ENCODE measurements at regions not wholly inside any gene's neighbourhood (a gene's known extent, or its start where the extent isn't known, plus 50 kb on each side); places are given as distances from the start of the nearest gene placed in this dataset.
A peak's percentile ranks its signal among the peaks of the same experiment; 100 is the strongest.

DNA sequence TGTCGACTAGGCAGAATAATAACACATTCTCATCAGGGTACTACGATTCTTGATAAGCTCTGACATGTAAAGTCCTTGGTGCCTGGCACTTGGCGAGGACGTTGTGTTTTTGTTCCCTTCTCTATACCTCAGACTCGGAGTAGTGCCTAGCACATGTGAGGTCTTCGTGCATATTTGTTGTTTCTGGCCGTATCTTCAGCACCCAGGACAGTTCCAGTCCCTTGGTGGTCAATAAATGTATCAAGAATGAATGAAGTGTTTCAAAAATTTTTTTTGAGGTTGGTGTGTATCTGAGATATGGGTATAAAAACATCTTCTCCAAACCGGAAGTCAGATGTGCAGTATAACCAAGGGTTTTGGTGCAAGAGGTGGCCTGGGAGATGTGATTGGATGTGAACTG lies 198.2 kb downstream of the AACS start:
- H3K4me3 Mint-ChIP-seq (ENCODE audit: unreplicated experiment) = no peak overlapping the region
- no TSS peak for BruUV-seq (replicated peaks)
- no peaks in the 10 kb centered on the region for H3K36me3 Mint-ChIP-seq (ENCODE audit: insufficient read depth, unreplicated experiment)
- DNase-seq (ENCODE audit: unreplicated experiment) = peak; percentile 8
- peaks cover 5% of the 10 kb centered on the region for H3K4me1 Mint-ChIP-seq (ENCODE audit: insufficient read depth, unreplicated experiment)
- no peak for TF ChIP-seq CTCF (IDR thresholded peaks at IDR 0.05; ENCODE audit: unreplicated experiment)
- H3K27ac Mint-ChIP-seq (ENCODE audit: low read depth, unreplicated experiment) = no peak overlapping the region
- intact Hi-C loops (cut with micrococcal nuclease) = no loop called here
- no peaks in the 10 kb centered on the region for H3K9me3 Mint-ChIP-seq (ENCODE audit: unreplicated experiment)
- ChIA-PET CTCF (interaction anchor here (0.8 kb wide), 1 partner anchor 62 kb away, joined by 3 read pairs; no protein-coding TSS in a partner anchor), POLR2A (no interaction called here)
- H3K27me3 Mint-ChIP-seq (ENCODE audit: insufficient read depth, unreplicated experiment) = peaks cover 32% of the 10 kb centered on the region

DNA sequence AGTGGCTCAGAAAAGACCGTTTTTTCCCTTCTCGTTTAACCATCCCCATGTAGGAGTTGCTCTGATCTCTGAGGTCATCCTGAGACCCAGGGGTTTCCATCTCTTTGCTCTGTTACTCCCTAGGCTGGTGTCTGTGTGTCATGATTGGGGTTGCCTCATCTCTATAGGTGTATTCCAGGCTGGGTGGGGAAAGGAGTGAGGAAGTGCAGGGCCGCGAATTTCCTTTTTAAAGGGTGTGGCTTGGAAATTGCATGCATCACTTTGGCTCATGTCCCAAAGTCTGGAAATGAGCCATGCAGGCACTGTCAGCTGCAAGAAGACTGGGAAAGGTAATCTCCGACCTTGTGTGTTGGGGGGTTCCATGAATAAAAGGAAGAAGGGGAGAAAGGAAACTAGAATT lies 201.9 kb downstream of the AACS start:
- Mint-ChIP-seq H3K36me3 (ENCODE audit: insufficient read depth, unreplicated experiment) (no peaks in the 10 kb centered on the region), H3K4me3 (ENCODE audit: unreplicated experiment) (no peak overlapping the region), H3K27ac (ENCODE audit: low read depth, unreplicated experiment) (no peak overlapping the region), H3K9me3 (ENCODE audit: unreplicated experiment) (no peaks in the 10 kb centered on the region), H3K27me3 (ENCODE audit: insufficient read depth, unreplicated experiment) (peaks cover 21% of the 10 kb centered on the region), H3K4me1 (ENCODE audit: insufficient read depth, unreplicated experiment) (peaks cover 5% of the 10 kb centered on the region)
- CTCF ChIA-PET = no interaction called here
- BruUV-seq (replicated peaks) = no TSS peak
- POLR2A ChIA-PET = no interaction called here
- peak; percentile 53 for DNase-seq (ENCODE audit: unreplicated experiment)
- intact Hi-C loops (cut with micrococcal nuclease) = no loop called here
- TF ChIP-seq CTCF (IDR thresholded peaks at IDR 0.05; ENCODE audit: unreplicated experiment) = no peak

GRCh38 chr12:125269276-125269675 lies 204.0 kb downstream of the AACS start:
- CTCF ChIA-PET = interaction anchor here (1.2 kb wide), 1 partner anchor 33 kb away, joined by 3 read pairs; no protein-coding TSS in a partner anchor
- Mint-ChIP-seq H3K4me1 (ENCODE audit: insufficient read depth, unreplicated experiment) (peaks cover 5% of the 10 kb centered on the region), H3K4me3 (ENCODE audit: unreplicated experiment) (no peak overlapping the region), H3K9me3 (ENCODE audit: unreplicated experiment) (no peaks in the 10 kb centered on the region), H3K36me3 (ENCODE audit: insufficient read depth, unreplicated experiment) (no peaks in the 10 kb centered on the region), H3K27ac (ENCODE audit: low read depth, unreplicated experiment) (no peak overlapping the region), H3K27me3 (ENCODE audit: insufficient read depth, unreplicated experiment) (peaks cover 25% of the 10 kb centered on the region)
- no peak for DNase-seq (ENCODE audit: unreplicated experiment)
- no TSS peak for BruUV-seq (replicated peaks)
- intact Hi-C loops (cut with micrococcal nuclease) = no loop called here
- no peak for TF ChIP-seq CTCF (IDR thresholded peaks at IDR 0.05; ENCODE audit: unreplicated experiment)
- POLR2A ChIA-PET = no interaction called here

DNA sequence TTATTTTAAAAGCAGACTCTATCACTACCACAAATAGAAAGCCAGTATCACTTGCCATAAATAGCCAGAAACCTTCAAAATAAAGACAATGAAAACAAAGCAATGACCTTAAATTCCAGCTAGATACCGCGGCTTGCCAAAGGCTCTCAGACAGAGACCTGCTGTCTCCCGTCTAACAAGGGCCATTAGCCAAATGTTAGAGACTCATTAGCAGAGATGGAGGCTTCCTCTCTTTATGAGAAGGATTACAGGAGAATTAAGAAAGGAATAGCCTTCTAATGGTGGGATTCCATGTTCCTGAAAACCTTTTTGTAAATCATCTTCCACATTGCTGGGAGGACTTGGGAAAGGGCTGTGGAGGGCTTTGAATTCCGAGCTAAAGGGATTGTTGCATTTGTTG lies 206.7 kb downstream of the AACS start:
- CTCF ChIA-PET = no interaction called here
- no peaks in the 10 kb centered on the region for H3K9me3 Mint-ChIP-seq (ENCODE audit: unreplicated experiment)
- H3K4me3 Mint-ChIP-seq (ENCODE audit: unreplicated experiment) = no peak overlapping the region
- no peaks in the 10 kb centered on the region for H3K36me3 Mint-ChIP-seq (ENCODE audit: insufficient read depth, unreplicated experiment)
- DNase-seq (ENCODE audit: unreplicated experiment) = no peak
- POLR2A ChIA-PET = no interaction called here
- H3K27me3 Mint-ChIP-seq (ENCODE audit: insufficient read depth, unreplicated experiment) = peaks cover 38% of the 10 kb centered on the region
- no TSS peak for BruUV-seq (replicated peaks)
- intact Hi-C loops (cut with micrococcal nuclease) = no loop called here
- no peak for TF ChIP-seq CTCF (IDR thresholded peaks at IDR 0.05; ENCODE audit: unreplicated experiment)
- H3K27ac Mint-ChIP-seq (ENCODE audit: low read depth, unreplicated experiment) = no peak overlapping the region
- peaks cover 5% of the 10 kb centered on the region for H3K4me1 Mint-ChIP-seq (ENCODE audit: insufficient read depth, unreplicated experiment)
